Sciatic nerve (tissue), 2 donors: ENCODE measurements at regions not wholly inside any gene's neighbourhood (a gene's known extent, or its start where the extent isn't known, plus 50 kb on each side); places are given as distances from the start of the nearest gene placed in this dataset.
A peak's percentile ranks its signal among the peaks of the same experiment; 100 is the strongest.

ENCODE experiments used
- ATAC-seq: fragments of 200-7000 bp; cut with Tn5 transposase; one replicate; pipeline ENCODE4 v1.9.1; 2020; ENCODE audit warnings: mild to moderate bottlenecking, moderate library complexity
- DNase-seq: peaks from one replicate; pipeline ENCODE4 v3.0.0-alpha.2; 2020; ENCODE audit warnings: low spot score
- intact Hi-C: fragments of 100-400 bp; cut with DNase I; formaldehyde crosslinking; loops from one replicate; pipeline ENCODE4 v1.14.2; 2022
- donor health status: DM: no; HTN: no; CAD: no.
- donor health status: DM: no; HTN: no; CAD: no.

DNA sequence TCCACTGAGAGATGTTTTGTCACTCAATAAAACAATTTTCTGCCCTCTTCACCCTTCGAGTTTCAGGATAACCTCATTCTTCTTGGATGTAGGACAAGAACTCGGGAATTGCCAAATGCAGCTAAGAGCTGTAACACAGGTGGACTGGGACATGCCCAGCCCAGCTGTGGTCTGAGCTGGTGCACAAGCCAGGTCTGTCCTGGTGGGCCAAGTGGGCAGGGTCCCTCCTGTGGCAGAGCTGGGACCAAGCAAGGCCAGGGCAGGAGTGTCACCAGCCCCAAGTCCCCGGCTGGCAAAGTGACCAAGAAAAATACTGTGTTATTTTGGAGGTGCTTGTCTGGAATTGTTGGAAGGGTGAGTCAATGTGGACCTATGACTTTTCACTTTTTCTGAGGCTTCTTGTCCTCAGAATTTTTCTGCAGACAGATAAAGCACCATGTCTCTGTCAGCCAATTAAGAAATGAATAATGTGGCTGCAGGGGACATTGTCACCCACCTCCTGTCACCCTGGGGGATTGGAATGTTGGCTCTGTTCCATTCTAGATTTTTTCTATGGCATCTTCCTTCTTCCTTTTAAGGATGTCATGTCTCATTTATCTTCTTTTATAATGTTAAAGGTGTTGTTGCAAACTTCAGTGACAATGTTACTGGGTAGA is 645.2 kb upstream of the EPHA6 start:
- ATAC-seq (no peak), DNase-seq (no peak)
- intact Hi-C loops: no loop called here

DNA sequence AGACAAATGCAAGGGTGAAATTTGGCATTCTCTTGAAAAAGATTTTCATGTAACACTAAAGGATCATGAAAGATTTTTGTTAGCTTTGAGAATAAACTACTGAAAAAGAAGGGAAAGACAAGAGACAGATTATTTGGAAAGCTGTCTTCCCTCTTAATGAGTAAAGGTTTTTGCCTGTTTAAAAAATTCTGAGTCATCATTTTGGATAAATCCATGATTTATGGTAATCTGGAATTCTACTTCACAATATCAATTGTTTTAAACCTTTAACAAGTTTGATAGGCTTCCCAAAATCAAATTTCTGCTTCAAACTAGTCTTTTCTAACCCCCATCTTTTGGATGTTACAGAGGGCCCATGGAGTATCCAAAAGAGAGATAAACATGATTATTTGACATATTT is 641.5 kb upstream of the EPHA6 start:
- no peak for DNase-seq
- ATAC-seq: no peak

DNA sequence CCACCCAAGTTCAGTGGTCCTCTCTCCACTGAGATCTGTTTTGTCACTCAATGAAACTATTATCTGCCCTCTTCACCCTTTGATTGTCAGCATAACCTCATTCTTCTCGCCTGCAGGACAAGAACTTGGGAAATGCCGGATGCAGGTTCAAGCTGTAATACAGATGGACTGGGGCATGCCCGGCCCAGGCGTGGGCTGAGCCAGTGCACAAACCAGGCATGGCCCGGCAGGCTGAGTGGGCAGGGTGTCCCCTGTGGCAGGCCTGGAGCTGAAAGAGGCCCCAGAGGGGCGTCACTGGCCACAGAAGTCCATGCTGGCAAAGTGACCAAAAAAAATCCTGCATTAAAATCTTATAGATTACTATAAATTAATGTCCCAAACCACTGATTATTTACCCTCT is 638.9 kb upstream of the EPHA6 start:
- ATAC-seq (no peak), DNase-seq (no peak)
- intact Hi-C loops: no loop called here

More for the DNA sequence above, 641.5 kb upstream of the EPHA6 start:
- intact Hi-C loops: no loop called here

DNA sequence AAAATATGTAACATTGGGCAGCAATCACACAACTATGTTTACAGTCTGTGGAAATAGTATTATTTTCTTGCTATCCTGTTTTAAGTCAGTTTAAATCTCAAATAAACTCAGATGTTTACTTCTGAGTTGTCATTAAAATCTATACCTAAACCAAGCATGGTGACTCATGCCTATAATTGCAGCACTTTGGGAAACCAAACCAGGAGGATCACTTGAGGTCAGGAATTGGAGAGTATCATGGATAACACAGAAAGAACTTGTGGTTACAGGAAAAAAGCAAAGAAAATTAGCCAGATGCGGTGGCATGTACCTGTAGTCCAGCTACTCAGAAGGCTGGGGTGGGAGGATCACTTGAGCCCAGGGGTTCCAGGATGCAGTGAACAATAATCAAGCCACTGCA is 631.6 kb upstream of the EPHA6 start:
- DNase-seq: no peak
- no peak for ATAC-seq
- intact Hi-C loops: no loop called here

DNA sequence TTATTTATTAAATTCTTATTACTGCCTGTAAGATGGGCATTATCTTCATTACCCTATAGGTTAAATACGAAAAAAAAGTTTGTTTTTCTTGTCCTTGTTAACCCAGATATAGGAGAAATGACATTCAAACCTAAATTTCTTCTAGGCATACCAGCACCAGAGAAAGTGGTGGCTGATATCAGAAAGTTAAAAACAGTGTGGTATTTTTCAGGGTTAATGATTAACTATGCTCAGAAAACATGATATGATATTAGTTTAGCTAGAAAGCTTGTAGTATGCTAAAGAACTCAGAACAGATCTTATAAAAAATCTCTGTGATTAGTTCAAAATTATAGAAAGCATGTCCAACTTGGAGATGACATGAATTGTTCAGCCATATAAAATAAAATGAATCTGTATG is 630.5 kb upstream of the EPHA6 start:
- intact Hi-C loops: no loop called here
- ATAC-seq: no peak
- DNase-seq: no peak

DNA sequence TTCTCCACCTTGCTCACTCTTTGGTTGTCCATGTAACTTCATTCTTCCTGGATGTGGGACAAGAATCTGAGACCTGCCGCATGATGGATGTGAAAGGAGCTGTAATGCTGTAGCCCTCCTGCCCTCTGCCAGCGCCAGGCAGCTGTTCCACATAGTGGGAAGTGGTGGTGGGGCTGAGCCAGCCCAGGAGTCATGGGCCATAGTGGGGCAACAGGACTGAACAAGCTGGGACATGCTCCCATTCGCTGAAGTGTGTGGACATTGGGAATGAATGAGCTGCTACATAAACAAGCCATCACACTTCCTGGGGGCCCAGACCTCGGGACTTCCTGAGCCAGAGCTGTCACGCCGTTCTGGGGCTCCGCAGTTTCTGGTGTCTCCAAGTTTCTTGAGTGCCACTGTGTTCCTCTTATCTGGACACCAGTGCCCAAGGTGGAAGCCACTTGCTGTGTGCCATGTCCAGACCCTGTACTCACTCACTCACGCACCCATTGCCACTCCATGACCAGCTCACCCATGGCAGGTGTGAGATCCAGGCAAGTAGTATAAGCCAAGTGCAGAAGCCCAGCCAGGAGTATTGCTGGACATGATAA is 624.3 kb upstream of the EPHA6 start:
- DNase-seq: no peak
- intact Hi-C loops: no loop called here
- ATAC-seq: peak; percentile 22

DNA sequence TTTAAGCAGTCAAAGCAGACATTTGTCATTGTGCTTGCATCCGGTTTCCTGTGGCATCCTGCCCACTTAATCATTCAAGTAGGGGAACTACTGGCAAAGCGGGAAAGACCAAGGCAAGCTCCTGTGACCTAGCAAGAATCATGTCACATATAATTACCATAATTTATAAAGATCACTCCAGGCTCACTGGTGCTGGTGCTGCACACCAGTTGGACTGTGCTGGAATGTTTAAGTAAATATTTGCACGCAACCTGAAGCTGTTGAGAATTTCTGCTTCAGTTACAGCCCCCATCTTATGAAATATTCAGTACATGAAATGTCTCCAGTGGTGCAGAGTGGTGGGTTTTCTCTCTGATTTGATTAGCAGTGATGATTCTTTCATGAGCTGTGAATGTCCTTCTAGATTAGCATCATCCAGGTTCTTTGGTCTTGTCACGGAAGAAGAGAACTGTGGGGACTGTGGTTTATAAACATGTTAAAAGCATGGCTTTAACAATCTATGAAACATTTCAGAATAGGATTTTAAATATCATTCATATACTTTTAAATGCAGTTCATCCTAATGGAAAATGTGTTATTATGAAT is 621.3 kb upstream of the EPHA6 start:
- no peak for DNase-seq
- intact Hi-C loops: no loop called here
- no peak for ATAC-seq

DNA sequence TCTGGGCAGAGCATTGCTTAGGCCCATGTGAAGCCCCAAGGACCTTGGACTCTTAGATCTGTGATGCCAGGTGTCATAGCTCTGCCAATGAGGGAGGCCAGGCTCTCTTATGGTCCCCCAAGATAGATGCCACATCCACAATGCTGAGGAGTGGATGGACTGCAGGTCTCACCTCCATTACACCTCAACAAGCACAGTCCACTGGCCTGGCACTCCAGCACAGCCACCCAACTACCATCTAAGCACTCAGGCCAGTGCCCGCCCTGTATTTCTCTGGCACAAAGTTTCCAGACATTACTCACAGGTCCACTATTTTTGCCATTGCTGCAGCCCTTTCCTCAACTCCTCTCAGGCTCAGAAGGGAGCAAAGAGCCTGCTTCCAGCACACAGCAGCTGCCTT is 613.5 kb upstream of the EPHA6 start:
- intact Hi-C loops: no loop called here
- ATAC-seq: peak; percentile 15
- DNase-seq: no peak

DNA sequence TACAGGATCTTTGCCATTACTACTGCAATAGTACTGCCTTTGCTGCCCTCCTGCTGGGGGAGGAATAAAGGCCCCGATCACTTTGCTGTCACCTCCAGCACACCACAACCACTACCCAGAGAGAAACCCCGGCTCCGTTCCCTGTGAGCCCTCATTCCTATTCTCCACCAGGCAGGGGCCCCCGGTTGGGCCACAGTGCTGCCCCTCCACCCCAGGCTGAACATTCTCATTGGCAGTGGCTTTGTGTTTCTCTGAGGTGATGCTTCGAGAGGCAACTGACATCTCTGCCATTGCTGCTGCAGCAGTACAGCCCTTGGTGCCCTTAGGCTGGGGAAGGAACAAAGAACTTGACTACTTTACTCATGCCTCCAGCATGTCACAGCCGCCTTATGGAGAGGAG is 612.9 kb upstream of the EPHA6 start:
- intact Hi-C loops: no loop called here
- no peak for DNase-seq
- ATAC-seq: peak; percentile 22

DNA sequence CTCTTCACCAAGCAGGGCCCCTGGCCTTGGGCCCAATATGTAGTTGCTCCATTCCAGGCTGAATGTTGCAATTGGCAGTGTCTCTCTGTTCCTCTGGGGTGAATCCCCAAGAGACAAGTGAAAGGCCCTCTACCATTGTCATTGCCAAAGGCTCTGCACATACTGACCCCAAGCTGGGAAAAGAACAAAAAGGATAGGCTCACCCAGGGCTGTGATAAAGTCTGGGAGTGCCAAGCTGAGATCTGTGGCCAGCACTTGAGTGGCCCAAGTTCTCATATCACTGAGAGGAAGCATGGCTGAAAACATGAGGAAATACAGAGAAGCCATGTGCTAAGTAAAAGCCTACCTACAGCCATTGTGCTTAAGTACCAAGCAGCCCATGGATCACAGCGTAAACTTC is 612.2 kb upstream of the EPHA6 start:
- DNase-seq (no peak), ATAC-seq (peak; percentile 30)
- intact Hi-C loops: no loop called here

DNA sequence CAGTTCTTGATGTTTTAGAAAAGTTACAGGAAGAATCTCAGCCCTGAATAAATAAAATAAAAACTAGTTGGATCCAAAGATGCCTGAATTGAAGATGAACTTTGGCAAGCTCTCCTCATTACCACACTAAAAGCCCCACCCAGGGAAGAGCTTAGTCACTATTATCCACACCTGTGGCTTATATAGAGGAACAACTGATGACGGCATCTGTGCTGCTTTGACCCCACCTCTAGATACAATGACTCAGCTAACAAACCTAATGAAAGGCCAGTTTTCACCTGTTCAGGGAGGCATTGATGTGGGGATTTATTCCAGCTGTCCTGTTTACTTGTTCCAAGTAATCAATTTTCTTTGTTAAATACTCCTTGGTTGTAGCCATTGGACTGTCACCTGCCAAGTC is 604.7 kb upstream of the EPHA6 start:
- DNase-seq (no peak), ATAC-seq (no peak)
- intact Hi-C loops: no loop called here

DNA sequence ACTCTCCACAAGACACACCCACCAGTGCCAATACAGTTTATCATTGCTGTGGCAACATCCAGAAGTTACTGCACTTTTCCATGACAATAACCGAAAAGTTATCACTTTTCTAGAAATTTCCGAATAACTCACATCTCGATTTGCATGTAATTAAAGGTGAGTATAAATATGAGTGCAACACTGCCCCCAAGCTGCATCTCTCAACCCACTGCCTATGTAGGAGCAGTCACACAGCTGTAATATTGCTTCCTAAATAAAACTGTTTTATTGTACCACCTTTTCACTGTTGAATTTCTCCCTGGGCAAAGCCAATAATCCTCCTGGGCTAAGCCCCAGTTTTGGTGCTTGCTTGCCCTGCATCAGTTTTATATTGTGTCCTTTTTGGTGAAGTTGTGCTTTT is 601.0 kb upstream of the EPHA6 start:
- intact Hi-C loops: no loop called here
- ATAC-seq (no peak), DNase-seq (no peak)

DNA sequence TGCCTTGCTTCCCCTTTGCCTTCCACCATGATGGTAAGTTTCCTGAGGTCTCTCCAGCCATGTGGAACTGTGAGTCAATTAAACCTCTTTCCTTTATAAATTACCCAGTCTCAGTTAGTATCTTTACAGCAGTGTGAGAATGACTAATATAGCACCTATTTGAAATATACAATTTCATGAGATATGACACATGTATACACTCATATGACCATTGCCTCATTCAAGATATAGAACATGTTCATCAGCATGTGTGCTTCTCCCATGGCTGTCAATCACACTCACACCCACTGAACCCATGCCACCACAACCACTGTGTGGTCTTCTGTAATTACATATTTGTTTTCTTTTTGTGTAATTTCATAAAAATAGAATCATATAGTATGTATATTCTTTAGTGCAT is 599.5 kb upstream of the EPHA6 start:
- intact Hi-C loops: no loop called here
- no peak for ATAC-seq
- no peak for DNase-seq

DNA sequence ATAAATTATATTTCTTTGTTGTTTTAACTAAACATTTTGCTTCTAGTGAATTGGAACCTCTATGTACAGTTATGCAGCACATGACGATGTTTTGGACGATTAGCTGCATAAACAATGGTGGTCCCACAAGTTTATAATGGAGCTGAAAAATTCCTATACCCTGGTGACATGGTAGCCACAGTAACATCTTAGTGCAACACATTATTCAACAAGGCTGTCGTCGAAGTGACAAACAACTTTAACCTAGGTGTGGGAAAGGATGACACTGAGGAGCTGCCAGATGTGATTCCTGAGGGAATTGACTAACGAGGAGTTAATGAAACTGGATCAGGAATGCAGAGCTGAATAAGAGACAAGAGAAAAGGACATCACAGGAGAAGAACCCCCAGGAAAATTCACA is 588.9 kb upstream of the EPHA6 start:
- DNase-seq (no peak), ATAC-seq (no peak)
- intact Hi-C loops: no loop called here

DNA sequence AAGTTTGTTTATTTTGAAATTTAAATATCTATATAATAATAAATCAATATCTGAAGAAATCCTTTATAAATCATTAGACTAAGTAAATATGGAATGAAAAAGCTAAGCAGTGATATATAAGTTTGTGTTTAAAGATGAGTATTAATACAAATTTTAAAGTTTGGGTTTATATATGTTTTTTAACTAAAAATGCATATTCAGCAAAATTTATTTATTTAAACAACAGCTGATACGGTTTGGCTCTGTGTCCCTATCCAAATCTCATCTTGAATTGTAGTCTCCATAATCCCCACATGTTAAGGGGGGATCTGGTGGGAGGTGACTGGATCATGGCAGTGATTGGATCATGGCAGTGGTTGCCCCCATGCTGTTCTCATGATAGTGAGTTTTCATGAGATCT is 580.7 kb upstream of the EPHA6 start:
- intact Hi-C loops: no loop called here
- no peak for DNase-seq
- ATAC-seq: no peak

DNA sequence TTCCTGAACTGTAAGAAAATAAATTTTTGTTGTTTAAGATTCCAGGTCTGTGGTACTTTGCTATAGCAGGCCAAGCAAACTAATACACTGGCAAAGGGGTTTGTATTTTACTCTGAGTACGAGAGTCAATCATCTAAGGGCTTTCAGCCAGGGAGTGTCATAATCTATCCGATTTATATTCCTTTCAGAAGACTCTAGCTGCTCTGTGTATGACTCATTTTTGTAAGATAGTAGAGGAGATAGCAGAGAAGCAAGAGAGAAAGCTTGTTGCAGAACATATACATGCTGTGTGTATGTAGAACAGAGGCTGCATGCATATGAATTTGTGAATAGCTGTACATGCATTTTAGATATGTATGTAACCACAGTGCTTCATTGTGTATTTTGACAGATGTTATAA is 577.9 kb upstream of the EPHA6 start:
- ATAC-seq: no peak
- intact Hi-C loops: no loop called here
- no peak for DNase-seq

DNA sequence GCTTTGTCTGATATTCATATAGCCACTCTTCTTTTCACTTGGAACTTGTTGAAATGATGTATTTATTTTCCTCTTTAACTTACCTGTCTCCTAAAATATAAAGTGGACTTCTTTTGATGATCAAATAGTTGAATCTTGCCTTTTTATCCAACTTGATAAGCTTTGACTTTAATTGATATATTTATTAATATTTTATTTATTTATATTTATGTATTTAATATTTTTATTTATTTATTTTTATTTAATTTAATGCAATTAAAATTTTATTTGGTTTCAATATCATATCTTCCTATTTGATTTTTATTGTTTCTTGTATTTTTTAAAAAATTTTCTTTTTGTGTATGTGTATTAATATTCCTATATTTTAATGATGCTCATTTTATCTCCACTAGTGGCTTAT is 555.1 kb upstream of the EPHA6 start:
- ATAC-seq (no peak), DNase-seq (no peak)
- intact Hi-C loops: no loop called here

DNA sequence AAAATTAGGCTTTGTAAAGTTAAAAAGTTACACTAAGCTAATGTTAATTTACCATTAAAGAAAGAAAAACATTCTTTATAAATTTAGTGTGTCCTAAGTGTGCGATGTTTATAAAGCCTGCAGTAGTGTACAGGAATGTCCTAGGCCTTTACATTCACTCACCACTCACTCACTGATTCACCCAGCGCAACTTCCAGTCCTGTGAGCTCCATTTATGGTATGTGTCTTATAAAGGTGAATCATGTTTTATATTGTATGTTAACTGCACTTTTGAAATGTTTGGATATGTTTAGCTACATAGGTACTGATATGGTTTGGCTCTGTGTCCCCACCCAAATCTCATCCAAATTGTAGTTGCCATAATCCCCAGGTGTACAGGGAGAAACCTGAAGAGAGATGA is 549.7 kb upstream of the EPHA6 start:
- ATAC-seq: no peak
- intact Hi-C loops: no loop called here
- DNase-seq: no peak

DNA sequence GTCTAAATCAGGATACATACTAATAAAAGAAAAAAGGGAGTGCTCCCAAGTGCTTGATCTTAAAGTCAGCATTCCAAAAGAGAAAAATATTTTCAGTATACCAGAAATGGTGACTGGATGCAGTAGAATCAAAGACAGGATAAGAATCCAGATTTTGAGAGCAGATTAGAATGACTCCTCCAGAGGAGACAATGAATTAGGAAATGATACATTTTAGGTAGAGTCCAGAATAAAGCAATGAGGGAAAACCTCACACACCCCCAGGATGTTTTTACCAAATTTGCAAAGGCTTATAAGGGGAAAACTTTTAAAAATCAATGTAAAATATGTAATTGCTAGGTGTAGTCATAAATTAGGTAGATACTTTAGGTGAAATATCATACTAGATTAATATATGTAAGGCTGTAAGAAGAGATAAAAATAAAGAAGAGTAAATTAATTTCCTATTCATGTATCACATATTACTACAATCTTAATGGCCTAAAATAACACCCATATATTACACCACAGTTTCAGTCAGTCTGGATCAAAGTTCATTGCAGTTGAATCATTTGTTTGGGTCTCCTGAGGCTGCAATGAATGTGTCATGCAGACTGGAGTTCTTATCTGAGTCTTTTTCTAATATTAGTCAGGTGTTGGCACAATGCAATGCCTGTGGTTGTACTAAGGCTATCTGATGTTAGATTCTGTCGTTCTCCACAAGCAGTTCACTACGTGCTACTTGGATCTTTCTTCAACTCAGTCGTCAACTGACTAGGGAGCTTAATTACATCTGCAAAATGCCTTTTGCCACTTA is 547.8 kb upstream of the EPHA6 start:
- intact Hi-C loops: no loop called here

DNA sequence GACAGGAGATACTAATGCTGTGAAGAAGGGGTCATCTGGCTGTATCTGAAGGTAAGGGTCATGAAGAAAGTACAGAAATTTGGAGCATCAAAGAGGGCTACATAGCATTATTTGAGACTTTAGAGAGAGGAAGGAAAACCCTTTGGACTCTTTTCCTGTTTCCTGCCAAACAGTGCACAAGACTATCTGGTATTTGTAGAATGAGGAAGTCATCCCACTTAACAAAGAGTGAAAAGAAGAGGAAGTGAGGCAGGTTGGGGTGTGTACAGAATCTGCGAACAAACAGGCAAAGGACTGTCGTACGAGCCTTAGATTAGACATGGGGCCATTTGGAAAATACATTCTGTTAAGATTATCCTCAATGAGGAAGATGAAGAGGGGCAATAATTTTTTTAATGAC is 546.8 kb upstream of the EPHA6 start:
- ATAC-seq: no peak

More for the DNA sequence above, 547.8 kb upstream of the EPHA6 start:
- ATAC-seq (no peak), DNase-seq (no peak)

More for the DNA sequence above, 546.8 kb upstream of the EPHA6 start:
- DNase-seq: no peak
- intact Hi-C loops: no loop called here
